Endodermal cell (in vitro differentiated cells): ENCODE measurements at regions not wholly inside any gene's neighbourhood (a gene's known extent, or its start where the extent isn't known, plus 50 kb on each side); places are given as distances from the start of the nearest gene placed in this dataset.

Experiments
- DNase-seq: peaks from one replicate; pipeline ENCODE4 v3.0.0-alpha.2; 2017
- H3K27ac ChIP-seq: 2 replicates; pipeline ENCODE4 v1.5.1; 2013; ENCODE audit warnings: mild to moderate bottlenecking, low read depth, low read length, moderate library complexity
- H3K27me3 ChIP-seq: 2 replicates; pipeline ENCODE4 v1.6.1; 2013; ENCODE audit warnings: mild to moderate bottlenecking, low read length, moderate library complexity; ENCODE audit not compliant: insufficient read depth, control insufficient read depth, poor library complexity, severe bottlenecking
- H3K36me3 ChIP-seq: 2 replicates; pipeline ENCODE4 v1.7.0; 2013; ENCODE audit warnings: mild to moderate bottlenecking, low read length, moderate library complexity; ENCODE audit not compliant: control insufficient read depth, insufficient read depth
- H3K4me1 ChIP-seq: one replicate; pipeline ENCODE4 v1.7.0; 2013; ENCODE audit warnings: low read length; ENCODE audit not compliant: control insufficient read depth, insufficient read depth
- H3K4me3 ChIP-seq: 2 replicates; pipeline ENCODE4 v1.5.1; 2013; ENCODE audit warnings: mild to moderate bottlenecking, low read length, moderate library complexity
- H3K9ac ChIP-seq: 2 replicates; pipeline ENCODE4 v1.6.1; 2013; ENCODE audit warnings: mild to moderate bottlenecking, low read length, moderate library complexity; ENCODE audit not compliant: poor library complexity, severe bottlenecking; ENCODE audit errors: extremely low read depth
- H3K9me3 ChIP-seq: 2 replicates; pipeline ENCODE4 v1.6.1; 2013; ENCODE audit warnings: mild to moderate bottlenecking, low read length, moderate library complexity; ENCODE audit not compliant: control insufficient read depth
- H3K27ac Mint-ChIP-seq: 2 replicates; pipeline ENCODE4 v1.8.0; 2020; ENCODE audit warnings: mixed read lengths
- H3K27me3 Mint-ChIP-seq: 2 replicates; pipeline ENCODE4 v1.8.0; 2021; ENCODE audit warnings: mild to moderate bottlenecking, mixed read lengths; ENCODE audit not compliant: insufficient read depth
- H3K36me3 Mint-ChIP-seq: 2 replicates; pipeline ENCODE4 v1.8.0; 2020; ENCODE audit warnings: low read depth, mixed read lengths
- H3K4me1 Mint-ChIP-seq: 2 replicates; pipeline ENCODE4 v1.8.0; 2020; ENCODE audit warnings: mixed read lengths
- H3K4me3 Mint-ChIP-seq: 2 replicates; pipeline ENCODE4 v1.8.0; 2020; ENCODE audit warnings: mild to moderate bottlenecking, moderate library complexity, mixed read lengths
- H3K9me3 Mint-ChIP-seq: 2 replicates; pipeline ENCODE4 v1.8.0; 2020; ENCODE audit warnings: mild to moderate bottlenecking, mixed read lengths
- CTCF ChIP-seq: fragments of 200-600 bp; sonication (generic); conservative IDR thresholded peaks from 2 replicates; pipeline ENCODE4 v1.5.0; 2021; ENCODE audit warnings: antibody characterized with exemption, mild to moderate bottlenecking
- WGBS, 2 experiments: methylation state at CpG; one replicate each; pipeline versions ENCODE4 v1.1.5 to v1.1.7; 2013; ENCODE audit warnings: missing lambda C conversion rate in 2 of 2, mixed read lengths in 1 of 2; ENCODE audit not compliant: insufficient coverage in 1 of 2, insufficient read length in 1 of 2; 5-methylcytosine and 5-hydroxymethylcytosine counted together

- Histone ChIP-seq H3K36me3 (no peaks in the 10 kb centered on the region), H3K9me3 (peaks cover 5% of the 10 kb centered on the region), H3K9ac (no peak overlapping the region), H3K4me1 (peaks cover 13% of the 10 kb centered on the region), H3K27ac (no peak overlapping the region), H3K27me3 (peaks cover 25% of the 10 kb centered on the region), H3K4me3 (no peak overlapping the region)
- Mint-ChIP-seq H3K27me3 (peaks cover 38% of the 10 kb centered on the region), H3K36me3 (no peaks in the 10 kb centered on the region), H3K27ac (no peak overlapping the region), H3K4me1 (peaks cover 13% of the 10 kb centered on the region), H3K4me3 (no peak overlapping the region), H3K9me3 (no peaks in the 10 kb centered on the region)
- no peak for DNase-seq
- no peak for TF ChIP-seq CTCF
- 97 to 100% methylated on average over 1 to 5 of the region's 5 CpGs for WGBS, 2 experiments
Measured at GRCh38 chr2:12964904-12965539, 248.3 kb downstream of the TRIB2 start.

GRCh38 chr2:12965540-12966269 is 249.0 kb downstream of the TRIB2 start:
- H3K27ac Mint-ChIP-seq: no peak overlapping the region
- no peaks in the 10 kb centered on the region for H3K36me3 Mint-ChIP-seq

GRCh38 chr2:12967804-12968203 is 251.1 kb downstream of the TRIB2 start:
- Mint-ChIP-seq H3K9me3 (peaks cover 9% of the 10 kb centered on the region), H3K36me3 (no peaks in the 10 kb centered on the region), H3K27me3 (peaks cover 38% of the 10 kb centered on the region), H3K27ac (no peak overlapping the region), H3K4me1 (peaks cover 1% of the 10 kb centered on the region), H3K4me3 (no peak overlapping the region)
- H3K27ac ChIP-seq: no peak overlapping the region
- no peak for TF ChIP-seq CTCF
- peaks cover 18% of the 10 kb centered on the region for H3K27me3 ChIP-seq
- WGBS, 2 experiments: 79% methylated on average over 1 of the region's 1 CpG; no CpG with 5 or more reads in 1 of the 2 experiments
- no peak overlapping the region for H3K9ac ChIP-seq
- no peaks in the 10 kb centered on the region for H3K36me3 ChIP-seq
- H3K4me1 ChIP-seq: peaks cover 2% of the 10 kb centered on the region
- H3K4me3 ChIP-seq: no peak overlapping the region
- H3K9me3 ChIP-seq: peaks cover 10% of the 10 kb centered on the region
- no peak for DNase-seq

More at GRCh38 chr2:12965540-12966269, 249.0 kb downstream of the TRIB2 start:
- no peak for DNase-seq
- no peak overlapping the region for H3K27ac ChIP-seq
- H3K9me3 ChIP-seq: no peaks in the 10 kb centered on the region
- H3K9ac ChIP-seq: no peak overlapping the region
- H3K4me3 Mint-ChIP-seq: no peak overlapping the region
- TF ChIP-seq CTCF: no peak
- peaks cover 13% of the 10 kb centered on the region for H3K4me1 Mint-ChIP-seq
- no peaks in the 10 kb centered on the region for H3K36me3 ChIP-seq
- no peaks in the 10 kb centered on the region for H3K9me3 Mint-ChIP-seq
- H3K27me3 Mint-ChIP-seq: peaks cover 36% of the 10 kb centered on the region
- H3K4me1 ChIP-seq: peaks cover 13% of the 10 kb centered on the region
- no peak overlapping the region for H3K4me3 ChIP-seq
- H3K27me3 ChIP-seq: peaks cover 23% of the 10 kb centered on the region
